AG04450 (cell line): ENCODE measurements at regions not wholly inside any gene's neighbourhood (a gene's known extent, or its start where the extent isn't known, plus 50 kb on each side); places are given as distances from the start of the nearest gene placed in this dataset.

Experiments used
- CTCF ChIA-PET: fragments of 300-600, 350-600 bp; formaldehyde crosslinking; extraction: SDS; loops from one replicate; lab custom pipeline; 2022; ENCODE audit warnings: antibody characterized with exemption, inconsistent platforms; lab: Charles Lee
- POLR2A ChIA-PET: fragments of 350-600 bp; formaldehyde crosslinking; extraction: SDS; loops from one replicate; lab custom pipeline; 2021; ENCODE audit warnings: antibody characterized with exemption, inconsistent platforms; lab: Yijun Ruan, JAX
- DNase-seq: peaks from one replicate; pipeline ENCODE4 v3.0.0-alpha.2; 2011; ENCODE audit warnings: low read depth, low spot score
- H3K27ac ChIP-seq: one replicate; pipeline ENCODE4 v1.5.1; 2012; ENCODE audit warnings: low read depth, low read length, control low read depth
- H3K27me3 ChIP-seq: one replicate; pipeline ENCODE4 v1.6.0; 2012; ENCODE audit warnings: low read length; ENCODE audit not compliant: control insufficient read depth, insufficient read depth
- H3K4me3 ChIP-seq: 2 replicates; pipeline ENCODE4 v1.5.1; 2011; ENCODE audit warnings: mild to moderate bottlenecking, low read depth, low read length, control low read depth
- H3K9me3 ChIP-seq: 2 replicates; pipeline ENCODE4 v1.5.1; 2012; ENCODE audit warnings: low read length; ENCODE audit not compliant: control insufficient read depth, insufficient read depth
- CTCF ChIP-seq: IDR thresholded peaks from 2 replicates; pipeline ENCODE4 v1.5.1; 2011; ENCODE audit warnings: low read depth, low read length, control low read depth, inconsistent platforms

- H3K9me3 ChIP-seq, result peaks cover 50% of the 10 kb centered on the region
- H3K4me3 ChIP-seq, result no peak overlapping the region
- DNase-seq, result no peak
- CTCF ChIA-PET, result no interaction called here
- no peaks in the 10 kb centered on the region for H3K27me3 ChIP-seq
- POLR2A ChIA-PET, result no interaction called here
- no peak overlapping the region for H3K27ac ChIP-seq
- no peak for TF ChIP-seq CTCF
These were observed 93.1 kb upstream of the IKZF1 start for GRCh38 chr7:50211130-50212015.

- Histone ChIP-seq H3K27me3 (no peaks in the 10 kb centered on the region), H3K27ac (no peak overlapping the region), H3K9me3 (peaks cover 46% of the 10 kb centered on the region), H3K4me3 (no peak overlapping the region)
- ChIA-PET POLR2A (no interaction called here), CTCF (no interaction called here)
- DNase-seq, result no peak
- TF ChIP-seq CTCF, result no peak
These were observed 93.8 kb upstream of the IKZF1 start for GRCh38 chr7:50210706-50211115.

- CTCF ChIA-PET, result no interaction called here
- TF ChIP-seq CTCF, result no peak
- POLR2A ChIA-PET, result no interaction called here
- H3K27ac ChIP-seq, result no peak overlapping the region
- no peaks in the 10 kb centered on the region for H3K27me3 ChIP-seq
- H3K4me3 ChIP-seq, result no peak overlapping the region
- no peak for DNase-seq
- H3K9me3 ChIP-seq, result peaks cover 42% of the 10 kb centered on the region
These were observed 94.9 kb upstream of the IKZF1 start for GRCh38 chr7:50209461-50210135.

GRCh38 chr7:50208378-50208982, 96.0 kb upstream of the IKZF1 start:
- ChIA-PET CTCF (no interaction called here), POLR2A (no interaction called here)
- no peak for DNase-seq
- no peak overlapping the region for H3K4me3 ChIP-seq
- no peak overlapping the region for H3K27ac ChIP-seq
- TF ChIP-seq CTCF, result no peak
- no peaks in the 10 kb centered on the region for H3K27me3 ChIP-seq
- H3K9me3 ChIP-seq, result peaks cover 40% of the 10 kb centered on the region
